ENCODE measurements at regions not wholly inside any gene's neighbourhood (a gene's known extent, or its start where the extent isn't known, plus 50 kb on each side); places are given as distances from the start of the nearest gene placed in this dataset.

DNA sequence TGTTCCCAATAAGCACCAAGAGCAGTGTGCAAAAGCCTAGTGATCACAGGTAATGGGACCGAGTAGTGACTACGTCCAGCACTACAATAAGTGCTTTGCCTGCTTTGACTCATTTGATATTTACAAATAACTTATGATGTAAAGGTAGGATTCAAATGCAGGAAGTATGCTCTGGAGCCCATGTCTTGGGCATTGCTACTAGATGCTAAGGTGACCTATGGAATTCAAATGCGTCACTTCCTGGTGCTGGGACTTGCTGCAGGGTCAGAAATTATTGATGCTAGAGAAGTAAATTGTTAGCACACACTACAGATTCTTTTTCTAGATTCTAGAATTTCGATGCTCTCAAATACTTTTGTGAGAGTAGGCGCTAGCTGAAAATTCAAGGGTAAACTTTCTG lies 101.2 kb upstream of the TSC22D2 start (continued):
- TF ChIP-seq, protein P1, sequence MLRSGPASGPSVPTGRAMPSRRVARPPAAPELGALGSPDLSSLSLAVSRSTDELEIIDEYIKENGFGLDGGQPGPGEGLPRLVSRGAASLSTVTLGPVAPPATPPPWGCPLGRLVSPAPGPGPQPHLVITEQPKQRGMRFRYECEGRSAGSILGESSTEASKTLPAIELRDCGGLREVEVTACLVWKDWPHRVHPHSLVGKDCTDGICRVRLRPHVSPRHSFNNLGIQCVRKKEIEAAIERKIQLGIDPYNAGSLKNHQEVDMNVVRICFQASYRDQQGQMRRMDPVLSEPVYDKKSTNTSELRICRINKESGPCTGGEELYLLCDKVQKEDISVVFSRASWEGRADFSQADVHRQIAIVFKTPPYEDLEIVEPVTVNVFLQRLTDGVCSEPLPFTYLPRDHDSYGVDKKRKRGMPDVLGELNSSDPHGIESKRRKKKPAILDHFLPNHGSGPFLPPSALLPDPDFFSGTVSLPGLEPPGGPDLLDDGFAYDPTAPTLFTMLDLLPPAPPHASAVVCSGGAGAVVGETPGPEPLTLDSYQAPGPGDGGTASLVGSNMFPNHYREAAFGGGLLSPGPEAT (IDR thresholded peaks at IDR 0.05; ENCODE audit: low read depth), result no peak
- TF ChIP-seq EP300 (IDR thresholded peaks at IDR 0.05; ENCODE audit: borderline replicate concordance in 1 of 2, control insufficient read depth in 1 of 2, low read depth in 2 of 2, low read length in 2 of 2), result no peak

DNA sequence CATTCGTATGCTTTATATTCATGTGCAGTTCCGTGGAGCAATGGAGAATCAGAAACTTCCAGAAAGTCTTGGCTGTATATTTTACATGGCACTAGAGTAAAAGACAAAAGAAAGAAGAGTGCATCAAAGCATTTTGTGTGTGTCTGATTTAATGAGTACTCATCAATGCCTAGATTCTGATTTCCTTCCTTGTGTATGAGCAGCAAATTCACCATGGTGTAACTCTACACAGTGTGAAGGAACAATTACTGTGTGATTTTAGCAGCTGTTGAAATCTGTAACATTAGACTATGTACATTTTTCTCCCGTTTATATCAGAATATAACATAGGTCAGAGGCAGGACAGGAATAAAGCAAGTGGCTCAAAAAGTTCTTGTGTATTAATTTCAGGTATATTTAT lies 102.0 kb upstream of the TSC22D2 start:
- RAD21 ChIA-PET (ENCODE audit: unreplicated experiment), result no interaction called here
- H3K27ac ChIP-seq (ENCODE audit: control insufficient read depth, insufficient read depth), result no peak overlapping the region
- TF ChIP-seq ZSCAN29 (IDR thresholded peaks at IDR 0.05) (no peak), GATAD2B (conservative IDR thresholded peaks at IDR 0.05; ENCODE audit: low read depth) (no peak), CBX3 (IDR thresholded peaks at IDR 0.05; ENCODE audit: borderline replicate concordance, low read depth) (no peak), PML (IDR thresholded peaks at IDR 0.05; ENCODE audit: low read length) (no peak), TBL1XR1 (IDR thresholded peaks at IDR 0.05; ENCODE audit: low read depth, low read length) (no peak), ZNF384 (IDR thresholded peaks at IDR 0.05; ENCODE audit: borderline replicate concordance, low read depth, low read length) (no peak), TCF7 (IDR thresholded peaks at IDR 0.05; ENCODE audit: borderline replicate concordance) (no peak), RELA (IDR thresholded peaks at IDR 0.05; ENCODE audit: borderline replicate concordance, partially characterized antibody) (no peak), ZZZ3 (IDR thresholded peaks at IDR 0.05; ENCODE audit: control insufficient read depth, insufficient read length, low read depth) (no peak), RB1 (IDR thresholded peaks at IDR 0.05; ENCODE audit: borderline replicate concordance) (no peak), IRF4 (IDR thresholded peaks at IDR 0.05; ENCODE audit: low read depth, low read length) (no peak), MTA3 (IDR thresholded peaks at IDR 0.05; ENCODE audit: borderline replicate concordance, low read length) (no peak), NBN (IDR thresholded peaks at IDR 0.05) (no peak)
- TF ChIP-seq, protein P2, sequence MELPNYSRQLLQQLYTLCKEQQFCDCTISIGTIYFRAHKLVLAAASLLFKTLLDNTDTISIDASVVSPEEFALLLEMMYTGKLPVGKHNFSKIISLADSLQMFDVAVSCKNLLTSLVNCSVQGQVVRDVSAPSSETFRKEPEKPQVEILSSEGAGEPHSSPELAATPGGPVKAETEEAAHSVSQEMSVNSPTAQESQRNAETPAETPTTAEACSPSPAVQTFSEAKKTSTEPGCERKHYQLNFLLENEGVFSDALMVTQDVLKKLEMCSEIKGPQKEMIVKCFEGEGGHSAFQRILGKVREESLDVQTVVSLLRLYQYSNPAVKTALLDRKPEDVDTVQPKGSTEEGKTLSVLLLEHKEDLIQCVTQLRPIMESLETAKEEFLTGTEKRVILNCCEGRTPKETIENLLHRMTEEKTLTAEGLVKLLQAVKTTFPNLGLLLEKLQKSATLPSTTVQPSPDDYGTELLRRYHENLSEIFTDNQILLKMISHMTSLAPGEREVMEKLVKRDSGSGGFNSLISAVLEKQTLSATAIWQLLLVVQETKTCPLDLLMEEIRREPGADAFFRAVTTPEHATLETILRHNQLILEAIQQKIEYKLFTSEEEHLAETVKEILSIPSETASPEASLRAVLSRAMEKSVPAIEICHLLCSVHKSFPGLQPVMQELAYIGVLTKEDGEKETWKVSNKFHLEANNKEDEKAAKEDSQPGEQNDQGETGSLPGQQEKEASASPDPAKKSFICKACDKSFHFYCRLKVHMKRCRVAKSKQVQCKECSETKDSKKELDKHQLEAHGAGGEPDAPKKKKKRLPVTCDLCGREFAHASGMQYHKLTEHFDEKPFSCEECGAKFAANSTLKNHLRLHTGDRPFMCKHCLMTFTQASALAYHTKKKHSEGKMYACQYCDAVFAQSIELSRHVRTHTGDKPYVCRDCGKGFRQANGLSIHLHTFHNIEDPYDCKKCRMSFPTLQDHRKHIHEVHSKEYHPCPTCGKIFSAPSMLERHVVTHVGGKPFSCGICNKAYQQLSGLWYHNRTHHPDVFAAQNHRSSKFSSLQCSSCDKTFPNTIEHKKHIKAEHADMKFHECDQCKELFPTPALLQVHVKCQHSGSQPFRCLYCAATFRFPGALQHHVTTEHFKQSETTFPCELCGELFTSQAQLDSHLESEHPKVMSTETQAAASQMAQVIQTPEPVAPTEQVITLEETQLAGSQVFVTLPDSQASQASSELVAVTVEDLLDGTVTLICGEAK (IDR thresholded peaks at IDR 0.05; ENCODE audit: borderline replicate concordance), result no peak
- intact Hi-C loops (cut with micrococcal nuclease; ENCODE audit: unreplicated experiment), result no loop called here
- CTCF ChIA-PET, result interaction anchor here (0.7 to 1.8 kb wide), 3 partner anchors 9 to 501 kb away, joined by 3 to 4 read pairs (median 4); no protein-coding TSS in a partner anchor
- DNase-seq (ENCODE audit: low read depth, low spot score) (no peak), FAIRE-seq (no peak), ATAC-seq (no peak)
- H4K20me1 ChIP-seq (ENCODE audit: control insufficient read depth, insufficient read depth), result no peaks in the 10 kb centered on the region
- H2AFZ ChIP-seq (ENCODE audit: control insufficient read depth, low read depth, low read length), result no peak overlapping the region
- in situ Hi-C loops (cut with MboI), result no loop called here
- BruUV-seq (replicated peaks), result no TSS peak
- no peak overlapping the region for H3K4me2 ChIP-seq (ENCODE audit: control insufficient read depth, insufficient read depth)
- H3K79me2 ChIP-seq (ENCODE audit: control insufficient read depth, insufficient read depth, low read length), result no peaks in the 10 kb centered on the region
- SMC1A ChIA-PET (ENCODE audit: uncharacterized antibody, unreplicated experiment), result interaction anchor here (0.7 to 1.1 kb wide), 2 partner anchors 71 to 106 kb away, joined by 3 to 5 read pairs; no protein-coding TSS in a partner anchor
- H3K36me3 ChIP-seq (ENCODE audit: control insufficient read depth in 2 of 2, insufficient read depth in 2 of 2, low read length in 1 of 2), result no peaks in the 10 kb centered on the region
- 33% methylated on average over 3 of the region's 3 CpGs for WGBS (ENCODE audit: insufficient coverage, insufficient replicate concordance, low lambda C conversion rate, missing lambda C conversion rate)
- no peaks in the 10 kb centered on the region; a peak in 1 of 4 replicates for H3K27me3 ChIP-seq (replicated peaks in 1 of 2; ENCODE audit: control insufficient read depth in 2 of 2, insufficient read depth in 2 of 2, low read length in 1 of 2)
- H3K9ac ChIP-seq (ENCODE audit: control insufficient read depth, insufficient read depth, low read length), result no peak overlapping the region
- POLR2A ChIA-PET, result no interaction called here
- no peaks in the 10 kb centered on the region for H3K9me3 ChIP-seq (replicated peaks; ENCODE audit: control insufficient read depth, insufficient read depth, low read length)
- H3K4me3 ChIP-seq, result no peak overlapping the region
- no peaks in the 10 kb centered on the region for H3K4me1 ChIP-seq (ENCODE audit: control insufficient read depth, insufficient read depth, low read length)
